ENCODE measurements at regions not wholly inside any gene's neighbourhood (a gene's known extent, or its start where the extent isn't known, plus 50 kb on each side); places are given as distances from the start of the nearest gene placed in this dataset.

GRCh38 chr6:41426888-41427641 lies 91.7 kb downstream of the NCR2 start:
- no peak for TF ChIP-seq CTCF (conservative IDR thresholded peaks at IDR 0.05; ENCODE audit: low read depth, low read length)
- H2AFZ ChIP-seq (ENCODE audit: low read depth) = no peak overlapping the region
- no peaks in the 10 kb centered on the region for H3K27me3 ChIP-seq (ENCODE audit: insufficient read depth, low read depth)
- H3K9ac ChIP-seq = no peak overlapping the region
- no peaks in the 10 kb centered on the region for H3K4me1 ChIP-seq (ENCODE audit: low read depth, poor library complexity, severe bottlenecking)
- H3K36me3 ChIP-seq (ENCODE audit: insufficient read depth) = no peaks in the 10 kb centered on the region
- no peak overlapping the region for H3K27ac ChIP-seq
- no peak overlapping the region for H3K4me2 ChIP-seq
- H3K4me3 ChIP-seq (IDR thresholded peaks at IDR 0.05; ENCODE audit: insufficient read depth, low read depth, low read length) = no peak overlapping the region
- H4K20me1 ChIP-seq (ENCODE audit: insufficient read depth) = no peaks in the 10 kb centered on the region
- no peaks in the 10 kb centered on the region for H3K79me2 ChIP-seq (ENCODE audit: insufficient read depth, low read depth)

GRCh38 chr6:41427642-41428335 lies 92.4 kb downstream of the NCR2 start:
- H3K4me1 ChIP-seq (ENCODE audit: low read depth, poor library complexity, severe bottlenecking) = no peaks in the 10 kb centered on the region
- no peak overlapping the region for H3K4me2 ChIP-seq

GRCh38 chr6:41428336-41428995 lies 93.1 kb downstream of the NCR2 start:
- TF ChIP-seq CTCF (conservative IDR thresholded peaks at IDR 0.05; ENCODE audit: low read depth, low read length) = no peak
- H3K4me1 ChIP-seq (ENCODE audit: low read depth, poor library complexity, severe bottlenecking) = no peaks in the 10 kb centered on the region
- no peak overlapping the region for H3K9ac ChIP-seq
- H3K79me2 ChIP-seq (ENCODE audit: insufficient read depth, low read depth) = no peaks in the 10 kb centered on the region
- H3K36me3 ChIP-seq (ENCODE audit: insufficient read depth) = no peaks in the 10 kb centered on the region
- peak overlapping the region; percentile 15; the same call in 1 of the 2 replicates for H3K4me2 ChIP-seq
- H4K20me1 ChIP-seq (ENCODE audit: insufficient read depth) = no peaks in the 10 kb centered on the region
- H2AFZ ChIP-seq (ENCODE audit: low read depth) = peak overlapping the region; percentile 33; the same call in 1 of the 2 replicates
- H3K27ac ChIP-seq = no peak overlapping the region
- H3K4me3 ChIP-seq (IDR thresholded peaks at IDR 0.05; ENCODE audit: insufficient read depth, low read depth, low read length) = no peak overlapping the region
- H3K27me3 ChIP-seq (ENCODE audit: insufficient read depth, low read depth) = no peaks in the 10 kb centered on the region

More at GRCh38 chr6:41427642-41428335, 92.4 kb downstream of the NCR2 start:
- Histone ChIP-seq H3K79me2 (ENCODE audit: insufficient read depth, low read depth) (no peaks in the 10 kb centered on the region), H2AFZ (ENCODE audit: low read depth) (peak overlapping the region; percentile 14; the same call in 1 of the 2 replicates), H3K27me3 (ENCODE audit: insufficient read depth, low read depth) (no peaks in the 10 kb centered on the region), H3K36me3 (ENCODE audit: insufficient read depth) (no peaks in the 10 kb centered on the region), H4K20me1 (ENCODE audit: insufficient read depth) (no peaks in the 10 kb centered on the region), H3K4me3 (IDR thresholded peaks at IDR 0.05; ENCODE audit: insufficient read depth, low read depth, low read length) (no peak overlapping the region), H3K9ac (no peak overlapping the region), H3K27ac (no peak overlapping the region)
- TF ChIP-seq CTCF (conservative IDR thresholded peaks at IDR 0.05; ENCODE audit: low read depth, low read length) = no peak

- H3K27ac ChIP-seq = no peak overlapping the region
- H3K27me3 ChIP-seq (ENCODE audit: insufficient read depth, low read depth) = no peaks in the 10 kb centered on the region
- peak overlapping the region; percentile 15; the same call in 1 of the 2 replicates for H3K4me2 ChIP-seq
- no peaks in the 10 kb centered on the region for H4K20me1 ChIP-seq (ENCODE audit: insufficient read depth)
- no peaks in the 10 kb centered on the region for H3K79me2 ChIP-seq (ENCODE audit: insufficient read depth, low read depth)
- no peaks in the 10 kb centered on the region for H3K4me1 ChIP-seq (ENCODE audit: low read depth, poor library complexity, severe bottlenecking)
- TF ChIP-seq CTCF (conservative IDR thresholded peaks at IDR 0.05; ENCODE audit: low read depth, low read length) = no peak
- no peak overlapping the region for H3K4me3 ChIP-seq (IDR thresholded peaks at IDR 0.05; ENCODE audit: insufficient read depth, low read depth, low read length)
- no peak overlapping the region for H2AFZ ChIP-seq (ENCODE audit: low read depth)
- no peak overlapping the region for H3K9ac ChIP-seq
- no peaks in the 10 kb centered on the region for H3K36me3 ChIP-seq (ENCODE audit: insufficient read depth)
Measured at GRCh38 chr6:41428996-41429421, 93.6 kb downstream of the NCR2 start.
